Neural progenitor cell (in vitro differentiated cells): ENCODE measurements at regions not wholly inside any gene's neighbourhood (a gene's known extent, or its start where the extent isn't known, plus 50 kb on each side); places are given as distances from the start of the nearest gene placed in this dataset.

Experiments used
- CTCF ChIP-seq: fragments of 200-600 bp; sonication (generic); IDR thresholded peaks from 2 replicates; pipeline ENCODE4 v1.5.1; 2017; ENCODE audit warnings: antibody characterized with exemption, mild to moderate bottlenecking
- EZH2 ChIP-seq: fragments of 200-600 bp; sonication (generic); IDR thresholded peaks from 2 replicates; pipeline ENCODE4 v1.6.1; 2017; ENCODE audit warnings: antibody characterized with exemption, mild to moderate bottlenecking, moderate library complexity
- EZH2phosphoT487 ChIP-seq: fragments of 200-600 bp; sonication (generic); IDR thresholded peaks from 2 replicates; pipeline ENCODE4 v1.6.1; 2017; ENCODE audit warnings: antibody characterized with exemption

- TF ChIP-seq CTCF = no peak
- no peak for TF ChIP-seq EZH2
- TF ChIP-seq EZH2phosphoT487 = no peak
Measured at GRCh38 chr10:58952162-58952601, 224.3 kb upstream of the PHYHIPL start.
